ENCODE measurements at regions not wholly inside any gene's neighbourhood (a gene's known extent, or its start where the extent isn't known, plus 50 kb on each side); places are given as distances from the start of the nearest gene placed in this dataset.

GRCh38 chrX:45715748-45716147, 515.1 kb upstream of the DIPK2B start:
- Histone ChIP-seq H3K4me1 (ENCODE audit: control insufficient read depth, insufficient read depth, low read length) (no peaks in the 10 kb centered on the region), H3K27ac (ENCODE audit: low read length) (no peak overlapping the region), H3K4me3 (ENCODE audit: low read depth in 2 of 2, low read length in 2 of 2) (no peak overlapping the region), H3K9me3 (ENCODE audit: control insufficient read depth, insufficient read depth, low read depth, low read length) (no peaks in the 10 kb centered on the region), H3K27me3 (ENCODE audit: control insufficient read depth, insufficient read depth, low read length) (no peaks in the 10 kb centered on the region), H3K36me3 (ENCODE audit: control insufficient read depth, insufficient read depth, low read length) (no peaks in the 10 kb centered on the region)
- no peak for DNase-seq (ENCODE audit: low read depth, low spot score)
- ATAC-seq, result no peak
- ChIA-PET CTCF (no interaction called here), POLR2A (no interaction called here)
- BruUV-seq (replicated peaks), result no TSS peak
- intact Hi-C loops (cut with micrococcal nuclease; ENCODE audit: unreplicated experiment), result no loop called here
- in situ Hi-C loops (cut with HindIII; ENCODE audit: low pct_unique_long_range_greater_than_20kb, low sequenced_read_pairs), result no loop called here
- TF ChIP-seq TCF7L2 (IDR thresholded peaks at IDR 0.05; ENCODE audit: low read depth, low read length) (no peak), REST (IDR thresholded peaks at IDR 0.05; ENCODE audit: insufficient read depth in 1 of 2, low read depth in 2 of 2, low read length in 1 of 2) (no peak), SIN3A (IDR thresholded peaks at IDR 0.05; ENCODE audit: borderline replicate concordance, insufficient read depth, low read depth, low read length) (no peak), CTCF (IDR thresholded peaks at IDR 0.05) (no peak), POLR2AphosphoS5 (IDR thresholded peaks at IDR 0.05; ENCODE audit: low read depth, low read length) (no peak)

- ChIA-PET CTCF (no interaction called here), POLR2A (no interaction called here)
- H3K27me3 ChIP-seq (ENCODE audit: control insufficient read depth, insufficient read depth, low read length), result no peaks in the 10 kb centered on the region
- BruUV-seq (replicated peaks), result no TSS peak
- no peak overlapping the region for H3K27ac ChIP-seq (ENCODE audit: low read length)
- no peaks in the 10 kb centered on the region for H3K9me3 ChIP-seq (ENCODE audit: control insufficient read depth, insufficient read depth, low read depth, low read length)
- no peaks in the 10 kb centered on the region for H3K4me1 ChIP-seq (ENCODE audit: control insufficient read depth, insufficient read depth, low read length)
- ATAC-seq, result no peak
- in situ Hi-C loops (cut with HindIII; ENCODE audit: low pct_unique_long_range_greater_than_20kb, low sequenced_read_pairs) (no loop called here), intact Hi-C loops (cut with micrococcal nuclease; ENCODE audit: unreplicated experiment) (no loop called here)
- TF ChIP-seq REST (IDR thresholded peaks at IDR 0.05; ENCODE audit: insufficient read depth in 1 of 2, low read depth in 2 of 2, low read length in 1 of 2) (no peak), SIN3A (IDR thresholded peaks at IDR 0.05; ENCODE audit: borderline replicate concordance, insufficient read depth, low read depth, low read length) (no peak), POLR2AphosphoS5 (IDR thresholded peaks at IDR 0.05; ENCODE audit: low read depth, low read length) (no peak)
- no peaks in the 10 kb centered on the region for H3K36me3 ChIP-seq (ENCODE audit: control insufficient read depth, insufficient read depth, low read length)
- no peak overlapping the region for H3K4me3 ChIP-seq (ENCODE audit: low read depth in 2 of 2, low read length in 2 of 2)
- no peak for DNase-seq (ENCODE audit: low read depth, low spot score)
Measured at GRCh38 chrX:45714866-45715265, 514.2 kb upstream of the DIPK2B start.

Data from Panc1 (cell line).